Ishikawa (cell line): ENCODE measurements at regions not wholly inside any gene's neighbourhood (a gene's known extent, or its start where the extent isn't known, plus 50 kb on each side); places are given as distances from the start of the nearest gene placed in this dataset.

Source experiments
- CEBPB ChIP-seq: IDR thresholded peaks from 2 replicates; pipeline ENCODE4 v1.6.1; 2012
- CREB1 ChIP-seq: IDR thresholded peaks from 2 replicates; pipeline ENCODE4 v1.6.1; 2012; ENCODE audit warnings: low read depth
- EGR1 ChIP-seq: IDR thresholded peaks from 2 replicates; pipeline ENCODE4 v1.6.1; 2012
- EP300 ChIP-seq: IDR thresholded peaks from 2 replicates; pipeline ENCODE4 v1.6.1; 2012; ENCODE audit warnings: borderline replicate concordance
- FOXM1 ChIP-seq: IDR thresholded peaks from 2 replicates; pipeline ENCODE4 v1.6.1; 2012; ENCODE audit warnings: low read depth, borderline replicate concordance
- NFIC ChIP-seq: IDR thresholded peaks from 2 replicates; pipeline ENCODE4 v1.6.1; 2012
- RAD21 ChIP-seq: IDR thresholded peaks from 2 replicates; pipeline ENCODE4 v1.6.1; 2012; ENCODE audit warnings: low read depth
- TAF1 ChIP-seq: IDR thresholded peaks from 2 replicates; pipeline ENCODE4 v1.6.1; 2012; ENCODE audit warnings: low read depth, mild to moderate bottlenecking
- TEAD4 ChIP-seq: IDR thresholded peaks from 2 replicates; pipeline ENCODE4 v1.6.1; 2012
- YY1 ChIP-seq: IDR thresholded peaks from 2 replicates; pipeline ENCODE4 v1.6.1; 2012; ENCODE audit warnings: low read depth
- ZBTB7A ChIP-seq: IDR thresholded peaks from 2 replicates; pipeline ENCODE4 v1.6.1; 2012; ENCODE audit warnings: low read depth
- TF ChIP-seq, protein P1 (sequence below): IDR thresholded peaks from 2 replicates; pipeline ENCODE4 v1.6.1; 2012; ENCODE audit warnings: low read depth, mild to moderate bottlenecking
- TF ChIP-seq, protein P2 (sequence below): IDR thresholded peaks from 2 replicates; pipeline ENCODE4 v1.6.1; 2012
- TF ChIP-seq, protein P3 (sequence below): IDR thresholded peaks from 2 replicates; pipeline ENCODE4 v1.6.1; 2012

DNA sequence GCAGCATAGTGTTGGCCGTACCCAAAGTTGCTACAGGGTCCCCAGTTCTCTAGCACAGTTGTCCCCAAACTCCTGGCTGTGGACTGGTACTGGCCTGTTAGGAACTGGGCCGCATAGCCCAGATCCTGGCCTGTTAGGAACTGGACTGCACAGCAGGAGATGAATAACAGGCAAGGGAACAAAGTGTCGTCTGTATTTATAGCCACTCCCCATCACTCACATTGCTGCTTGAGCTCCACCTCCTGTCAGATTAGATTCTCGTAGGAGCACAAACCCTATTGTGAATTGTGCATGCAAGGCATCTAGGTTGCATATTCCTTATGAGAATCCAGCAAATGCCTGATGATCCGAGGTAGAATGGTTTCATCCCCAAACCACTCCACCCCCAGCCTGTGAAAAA lies 604.0 kb upstream of the LMCD1 start:
- TF ChIP-seq, protein P1, sequence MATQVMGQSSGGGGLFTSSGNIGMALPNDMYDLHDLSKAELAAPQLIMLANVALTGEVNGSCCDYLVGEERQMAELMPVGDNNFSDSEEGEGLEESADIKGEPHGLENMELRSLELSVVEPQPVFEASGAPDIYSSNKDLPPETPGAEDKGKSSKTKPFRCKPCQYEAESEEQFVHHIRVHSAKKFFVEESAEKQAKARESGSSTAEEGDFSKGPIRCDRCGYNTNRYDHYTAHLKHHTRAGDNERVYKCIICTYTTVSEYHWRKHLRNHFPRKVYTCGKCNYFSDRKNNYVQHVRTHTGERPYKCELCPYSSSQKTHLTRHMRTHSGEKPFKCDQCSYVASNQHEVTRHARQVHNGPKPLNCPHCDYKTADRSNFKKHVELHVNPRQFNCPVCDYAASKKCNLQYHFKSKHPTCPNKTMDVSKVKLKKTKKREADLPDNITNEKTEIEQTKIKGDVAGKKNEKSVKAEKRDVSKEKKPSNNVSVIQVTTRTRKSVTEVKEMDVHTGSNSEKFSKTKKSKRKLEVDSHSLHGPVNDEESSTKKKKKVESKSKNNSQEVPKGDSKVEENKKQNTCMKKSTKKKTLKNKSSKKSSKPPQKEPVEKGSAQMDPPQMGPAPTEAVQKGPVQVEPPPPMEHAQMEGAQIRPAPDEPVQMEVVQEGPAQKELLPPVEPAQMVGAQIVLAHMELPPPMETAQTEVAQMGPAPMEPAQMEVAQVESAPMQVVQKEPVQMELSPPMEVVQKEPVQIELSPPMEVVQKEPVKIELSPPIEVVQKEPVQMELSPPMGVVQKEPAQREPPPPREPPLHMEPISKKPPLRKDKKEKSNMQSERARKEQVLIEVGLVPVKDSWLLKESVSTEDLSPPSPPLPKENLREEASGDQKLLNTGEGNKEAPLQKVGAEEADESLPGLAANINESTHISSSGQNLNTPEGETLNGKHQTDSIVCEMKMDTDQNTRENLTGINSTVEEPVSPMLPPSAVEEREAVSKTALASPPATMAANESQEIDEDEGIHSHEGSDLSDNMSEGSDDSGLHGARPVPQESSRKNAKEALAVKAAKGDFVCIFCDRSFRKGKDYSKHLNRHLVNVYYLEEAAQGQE: no peak
- no peak for TF ChIP-seq TAF1
- TF ChIP-seq TEAD4: no peak
- no peak for TF ChIP-seq ZBTB7A
- TF ChIP-seq, protein P2, sequence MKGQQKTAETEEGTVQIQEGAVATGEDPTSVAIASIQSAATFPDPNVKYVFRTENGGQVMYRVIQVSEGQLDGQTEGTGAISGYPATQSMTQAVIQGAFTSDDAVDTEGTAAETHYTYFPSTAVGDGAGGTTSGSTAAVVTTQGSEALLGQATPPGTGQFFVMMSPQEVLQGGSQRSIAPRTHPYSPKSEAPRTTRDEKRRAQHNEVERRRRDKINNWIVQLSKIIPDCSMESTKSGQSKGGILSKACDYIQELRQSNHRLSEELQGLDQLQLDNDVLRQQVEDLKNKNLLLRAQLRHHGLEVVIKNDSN: no peak
- TF ChIP-seq FOXM1: no peak
- TF ChIP-seq YY1: no peak
- TF ChIP-seq, protein P3, sequence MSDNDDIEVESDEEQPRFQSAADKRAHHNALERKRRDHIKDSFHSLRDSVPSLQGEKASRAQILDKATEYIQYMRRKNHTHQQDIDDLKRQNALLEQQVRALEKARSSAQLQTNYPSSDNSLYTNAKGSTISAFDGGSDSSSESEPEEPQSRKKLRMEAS: no peak
- no peak for TF ChIP-seq RAD21
- no peak for TF ChIP-seq EP300
- no peak for TF ChIP-seq NFIC
- no peak for TF ChIP-seq CREB1
- no peak for TF ChIP-seq EGR1
- TF ChIP-seq CEBPB: no peak
